H1 (cell line): ENCODE measurements at regions not wholly inside any gene's neighbourhood (a gene's known extent, or its start where the extent isn't known, plus 50 kb on each side); places are given as distances from the start of the nearest gene placed in this dataset.

ENCODE experiments used
- CTCF ChIA-PET: fragments of 300-600 bp; sonication (Branson Sonifier 250); formaldehyde crosslinking; loops from one replicate; lab custom pipeline; 2021; ENCODE audit not compliant: partially characterized antibody; lab: Charles Lee
- POLR2A ChIA-PET: fragments of 300-600 bp; sonication (Branson Sonifier 250); formaldehyde crosslinking; loops from one replicate; lab custom pipeline; 2021; ENCODE audit warnings: inconsistent platforms; ENCODE audit not compliant: partially characterized antibody; lab: Charles Lee
- DNase-seq, 2 experiments: peaks; one replicate each; pipeline versions ENCODE4 v3.0.0 to v3.0.0-alpha.2; 2010 to 2022; ENCODE audit warnings: low spot score in 2 of 2, low read depth in 1 of 2, mixed read lengths in 1 of 2
- FAIRE-seq: peaks from 2 replicates; lab custom pipeline; 2011; peaks lifted over from hg19 to GRCh38; lab: Jason Lieb, UNC
- H2AFZ ChIP-seq: 2 replicates; pipeline ENCODE4 v1.8.1; 2012; ENCODE audit warnings: low read length, inconsistent platforms
- H2AK5ac ChIP-seq: 2 replicates; pipeline ENCODE4 v1.6.1; 2013; ENCODE audit warnings: low read depth, low read length
- H2BK120ac ChIP-seq: replicated peaks from 2 replicates; pipeline ENCODE3; 2013; ENCODE audit warnings: low read depth, low read length, inconsistent platforms
- H2BK12ac ChIP-seq: 2 replicates; pipeline ENCODE4 v1.6.1; 2013; ENCODE audit warnings: low read depth, low read length
- H2BK15ac ChIP-seq: 2 replicates; pipeline ENCODE4 v1.6.1; 2013; ENCODE audit warnings: low read length
- H2BK20ac ChIP-seq: 2 replicates; pipeline ENCODE4 v1.6.1; 2013; ENCODE audit warnings: low read length
- H2BK5ac ChIP-seq: 2 replicates; pipeline ENCODE4 v1.6.1; 2013; ENCODE audit warnings: low read depth, low read length
- H3K14ac ChIP-seq: 2 replicates; pipeline ENCODE4 v1.6.1; 2013; ENCODE audit warnings: inconsistent platforms; ENCODE audit not compliant: insufficient read length
- H3K18ac ChIP-seq: 2 replicates; pipeline ENCODE4 v1.6.1; 2013; ENCODE audit warnings: low read length; ENCODE audit errors: extremely low read depth
- H3K23ac ChIP-seq: 2 replicates; pipeline ENCODE4 v1.6.1; 2013; ENCODE audit warnings: inconsistent platforms; ENCODE audit not compliant: insufficient read length
- H3K23me2 ChIP-seq: 2 replicates; pipeline ENCODE4 v1.6.1; 2013; ENCODE audit warnings: low read depth, low read length
- H3K27ac ChIP-seq: 2 replicates; pipeline ENCODE4 v1.6.1; 2011; ENCODE audit warnings: low read depth, low read length, inconsistent platforms
- H3K27me3 ChIP-seq, 4 experiments: replicated peaks in 1 of 4; 1 replicate in 1 of 4; 2 replicates in 3 of 4; pipeline versions ENCODE4 v1.6.1 to v1.8.1; 2011 to 2013; ENCODE audit warnings: low read length in 3 of 4, mild to moderate bottlenecking in 3 of 4, inconsistent platforms in 2 of 4, mixed read lengths in 2 of 4, moderate library complexity in 1 of 4; ENCODE audit not compliant: control insufficient read depth in 3 of 4, insufficient read depth in 3 of 4; ENCODE audit errors: extremely low read depth in 1 of 4
- H3K36me3 ChIP-seq, 4 experiments: 2 replicates each; pipeline versions ENCODE4 v1.6.1 to v1.8.1; 2011 to 2013; ENCODE audit warnings: mild to moderate bottlenecking in 4 of 4, low read length in 3 of 4, moderate library complexity in 2 of 4, control low read depth in 1 of 4, inconsistent platforms in 1 of 4; ENCODE audit not compliant: insufficient read depth in 4 of 4, control insufficient read depth in 2 of 4
- H3K4ac ChIP-seq: replicated peaks from 2 replicates; pipeline ENCODE3; 2013; ENCODE audit warnings: low read length, low read depth, mixed read lengths, inconsistent platforms; ENCODE audit not compliant: insufficient read length
- H3K4me1 ChIP-seq, 4 experiments: replicated peaks in 1 of 4; 1 replicate in 1 of 4; 2 replicates in 3 of 4; pipeline versions ENCODE4 v1.6.1 to v1.8.1; 2011 to 2013; ENCODE audit warnings: low read length in 3 of 4, inconsistent platforms in 2 of 4, mixed read lengths in 1 of 4; ENCODE audit not compliant: insufficient read depth in 4 of 4, control insufficient read depth in 3 of 4
- H3K4me2 ChIP-seq, 2 experiments: 2 replicates each; pipeline versions ENCODE4 v1.6.1 to v1.8.1; 2011 to 2013; ENCODE audit warnings: low read depth in 2 of 2, low read length in 2 of 2, control low read depth in 1 of 2, inconsistent platforms in 1 of 2, mild to moderate bottlenecking in 1 of 2; ENCODE audit not compliant: insufficient read depth in 1 of 2
- H3K4me3 ChIP-seq, 4 experiments: fragments of 200-600, 300-600 bp in 1 of 4; sonication (generic), shearing (Covaris generic), sonication (Bioruptor Twin) in 1 of 4; 2 replicates each; pipeline versions ENCODE4 v1.5.1 to v1.8.1; 2011 to 2016; ENCODE audit warnings: low read length in 4 of 4, low read depth in 3 of 4, control low read depth in 2 of 4, inconsistent platforms in 2 of 4, mild to moderate bottlenecking in 2 of 4, mixed read lengths in 1 of 4, moderate library complexity in 1 of 4; ENCODE audit not compliant: insufficient read depth in 2 of 4; ENCODE audit errors: extremely low read depth in 1 of 4
- H3K56ac ChIP-seq: replicated peaks from 2 replicates; pipeline ENCODE3; 2013; ENCODE audit warnings: low read depth, mild to moderate bottlenecking, mixed read lengths, low read length, inconsistent platforms; ENCODE audit not compliant: insufficient read length
- H3K79me1 ChIP-seq: 2 replicates; pipeline ENCODE4 v1.6.1; 2013; ENCODE audit warnings: low read depth, low read length, control low read depth
- H3K79me2 ChIP-seq, 2 experiments: 2 replicates each; pipeline versions ENCODE4 v1.6.1 to v1.8.1; 2012 to 2013; ENCODE audit warnings: low read length in 2 of 2, mild to moderate bottlenecking in 2 of 2, inconsistent platforms in 1 of 2; ENCODE audit not compliant: insufficient read depth in 2 of 2, control insufficient read depth in 1 of 2
- H3K9ac ChIP-seq, 4 experiments: replicated peaks in 1 of 4; 1 replicate in 1 of 4; 2 replicates in 3 of 4; pipeline versions ENCODE4 v1.6.1 to v1.8.1; 2011 to 2013; ENCODE audit warnings: low read depth in 3 of 4, low read length in 3 of 4, control low read depth in 2 of 4, mild to moderate bottlenecking in 2 of 4, moderate library complexity in 2 of 4, inconsistent platforms in 1 of 4; ENCODE audit errors: extremely low read depth in 1 of 4
- H3K9me3 ChIP-seq, 2 experiments: 2 replicates each; pipeline versions ENCODE4 v1.6.1 to v1.8.1; 2012 to 2013; ENCODE audit warnings: mild to moderate bottlenecking in 2 of 2, moderate library complexity in 2 of 2, control low read depth in 1 of 2, inconsistent platforms in 1 of 2, low read depth in 1 of 2, low read length in 1 of 2, mixed read lengths in 1 of 2; ENCODE audit not compliant: insufficient read depth in 2 of 2
- H4K20me1 ChIP-seq, 2 experiments: replicated peaks in 1 of 2; 2 replicates each; pipeline versions ENCODE3 to v1.8.1; 2011 to 2013; ENCODE audit warnings: inconsistent platforms in 2 of 2, low read length in 2 of 2, mild to moderate bottlenecking in 1 of 2; ENCODE audit not compliant: insufficient read depth in 2 of 2, control insufficient read depth in 1 of 2
- H4K5ac ChIP-seq: 2 replicates; pipeline ENCODE4 v1.6.1; 2013; ENCODE audit warnings: low read length, low read depth, mixed read lengths, inconsistent platforms; ENCODE audit not compliant: insufficient read length
- H4K8ac ChIP-seq: 2 replicates; pipeline ENCODE4 v1.8.0; 2013; ENCODE audit warnings: mild to moderate bottlenecking, moderate library complexity, low read length, inconsistent platforms; ENCODE audit not compliant: insufficient read depth; ENCODE audit errors: extremely low read depth
- H4K91ac ChIP-seq: replicated peaks from 2 replicates; pipeline ENCODE3; 2013; ENCODE audit warnings: low read length, mixed read lengths, inconsistent platforms; ENCODE audit not compliant: insufficient read length
- BACH1 ChIP-seq: IDR thresholded peaks from 2 replicates; pipeline ENCODE4 v1.6.1; 2012; ENCODE audit warnings: low read length, improper control_type of control experiment
- EGR1 ChIP-seq: IDR thresholded peaks from 2 replicates; pipeline ENCODE4 v1.6.1; 2011; ENCODE audit warnings: low read depth, low read length, borderline replicate concordance
- FOSL1 ChIP-seq: IDR thresholded peaks from 2 replicates; pipeline ENCODE4 v1.6.1; 2011; ENCODE audit warnings: mild to moderate bottlenecking, low read depth, low read length, moderate library complexity; ENCODE audit not compliant: insufficient read depth
- RAD21 ChIP-seq, 2 experiments: IDR thresholded peaks in 1 of 2; conservative IDR thresholded peaks in 1 of 2; 2 replicates each; pipeline ENCODE4 v1.6.1; 2011; ENCODE audit warnings: low read depth in 2 of 2, low read length in 2 of 2, improper control_type of control experiment in 1 of 2, inconsistent platforms in 1 of 2, mild to moderate bottlenecking in 1 of 2, moderate library complexity in 1 of 2
- RNF2 ChIP-seq: fragments of 200-900, 300-1000 bp; sonication (generic); IDR thresholded peaks from 2 replicates; pipeline ENCODE4 v1.7.1; 2016; ENCODE audit warnings: borderline replicate concordance, low read depth, mild to moderate bottlenecking, antibody characterized with exemption, low read length; ENCODE audit not compliant: poor library complexity, severe bottlenecking; ENCODE audit errors: missing control alignments
- TEAD4 ChIP-seq: IDR thresholded peaks from 2 replicates; pipeline ENCODE4 v1.6.1; 2012; ENCODE audit warnings: low read depth, low read length, inconsistent platforms, mixed read lengths
- WGBS, 2 experiments: shearing (Covaris generic) in 1 of 2; methylation state at CpG; one replicate each; pipeline versions ENCODE4 v1.1.6 to v1.1.7; 2013 to 2015; ENCODE audit warnings: low lambda C conversion rate in 2 of 2, mixed read lengths in 2 of 2, inconsistent platforms in 1 of 2, low coverage in 1 of 2, missing lambda C conversion rate in 1 of 2; ENCODE audit not compliant: insufficient replicate concordance in 2 of 2, insufficient coverage in 1 of 2, insufficient read length in 1 of 2; ENCODE audit errors: extremely low coverage in 1 of 2, missing lambda C conversion rate in 1 of 2; 5-methylcytosine and 5-hydroxymethylcytosine counted together

GRCh38 chr3:87654184-87654583 lies 377.8 kb upstream of the POU1F1 start:
- WGBS, 2 experiments: 96% methylated on average over 2 of the region's 2 CpGs; no CpG with 5 or more reads in 1 of the 2 experiments
- Histone ChIP-seq H3K9ac (no peak overlapping the region), H3K23me2 (no peaks in the 10 kb centered on the region), H2BK12ac (no peak overlapping the region), H3K4me1 (no peaks in the 10 kb centered on the region), H3K27me3 (no peaks in the 10 kb centered on the region), H2BK15ac (no peak overlapping the region), H4K91ac (no peak overlapping the region), H2BK120ac (no peak overlapping the region), H2AFZ (no peak overlapping the region), H3K14ac (no peak overlapping the region), H3K27ac (no peak overlapping the region), H3K79me1 (no peaks in the 10 kb centered on the region), H4K20me1 (no peaks in the 10 kb centered on the region), H3K4me2 (no peak overlapping the region), H2AK5ac (no peak overlapping the region), H3K18ac (no peak overlapping the region), H3K4ac (no peak overlapping the region), H2BK5ac (no peak overlapping the region), H3K36me3 (no peaks in the 10 kb centered on the region), H4K5ac (no peak overlapping the region), H2BK20ac (no peak overlapping the region), H3K23ac (no peak overlapping the region), H4K8ac (no peak overlapping the region), H3K56ac (no peak overlapping the region), H3K79me2 (no peaks in the 10 kb centered on the region), H3K4me3 (no peak overlapping the region), H3K9me3 (no peaks in the 10 kb centered on the region)
- ChIA-PET POLR2A (no interaction called here), CTCF (interaction anchor here (0.9 kb wide), 1 partner anchor 350 kb away, joined by 3 read pairs; no protein-coding TSS in a partner anchor)
- DNase-seq (no peak), FAIRE-seq (no peak)
- TF ChIP-seq RNF2 (no peak), FOSL1 (no peak), RAD21 (IDR thresholded peaks at IDR 0.05 in 1 of 2, conservative IDR thresholded peaks at IDR 0.05 in 1 of 2; ENCODE audit: low read depth in 2 of 2, low read length in 2 of 2) (no peak), EGR1 (no peak), TEAD4 (no peak), BACH1 (no peak)
